ENCODE measurements at regions not wholly inside any gene's neighbourhood (a gene's known extent, or its start where the extent isn't known, plus 50 kb on each side); places are given as distances from the start of the nearest gene placed in this dataset.

DNA sequence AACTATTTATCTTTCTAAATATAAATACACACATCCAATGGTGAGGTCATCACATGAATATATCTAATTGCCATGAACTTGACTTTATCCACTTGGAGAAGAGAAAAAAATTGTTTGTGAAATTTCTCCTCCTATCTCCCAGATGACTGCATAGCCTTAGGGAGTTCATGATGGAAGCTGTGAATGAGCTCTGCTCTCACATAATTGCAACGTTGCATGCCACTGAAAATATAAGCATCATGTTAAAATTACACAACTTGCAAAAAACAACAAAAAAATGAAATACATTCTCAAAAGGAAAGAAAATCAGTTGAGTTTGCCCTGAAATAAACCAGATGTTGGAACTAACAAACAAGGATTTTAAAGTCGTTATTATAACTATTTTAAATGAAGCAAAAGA lies 50.6 kb upstream of the OSR1 start:
- TF ChIP-seq CTCF (IDR thresholded peaks at IDR 0.05), result no peak
- no peak for TF ChIP-seq POLR2A (IDR thresholded peaks at IDR 0.05)

All from vagina (tissue), 2 donors.